IMR-90 (cell line): ENCODE measurements at regions not wholly inside any gene's neighbourhood (a gene's known extent, or its start where the extent isn't known, plus 50 kb on each side); places are given as distances from the start of the nearest gene placed in this dataset.

Experiments used
- BHLHE40 ChIP-seq: fragments of 150-350 bp; IDR thresholded peaks from 2 replicates; pipeline ENCODE4 v1.6.1; 2016; ENCODE audit warnings: mild to moderate bottlenecking, low read depth, low read length
- CEBPB ChIP-seq: IDR thresholded peaks from 2 replicates; pipeline ENCODE4 v1.6.1; 2012; ENCODE audit warnings: low read depth, low read length, improper control_type of control experiment
- FOS ChIP-seq: fragments of 150-350 bp; IDR thresholded peaks from 2 replicates; pipeline ENCODE4 v1.6.1; 2016; ENCODE audit warnings: low read depth, low read length
- MAFK ChIP-seq: IDR thresholded peaks from 2 replicates; pipeline ENCODE4 v1.6.1; 2012; ENCODE audit warnings: low read depth, low read length, improper control_type of control experiment
- MAZ ChIP-seq: IDR thresholded peaks from 2 replicates; pipeline ENCODE4 v1.6.1; 2012; ENCODE audit warnings: low read depth, mild to moderate bottlenecking, low read length, improper control_type of control experiment, moderate library complexity, borderline replicate concordance
- NFE2L2 ChIP-seq: fragments of 150-350 bp; IDR thresholded peaks from 2 replicates; pipeline ENCODE4 v1.6.1; 2016; ENCODE audit warnings: low read depth, mild to moderate bottlenecking, low read length
- POLR2A ChIP-seq: IDR thresholded peaks from 2 replicates; pipeline ENCODE4 v1.6.1; 2012; ENCODE audit warnings: mild to moderate bottlenecking, low read depth, low read length
- RAD21 ChIP-seq: IDR thresholded peaks from 2 replicates; pipeline ENCODE4 v1.6.1; 2012; ENCODE audit warnings: low read length, improper control_type of control experiment
- RCOR1 ChIP-seq: IDR thresholded peaks from 2 replicates; pipeline ENCODE4 v1.6.1; 2012; ENCODE audit warnings: mild to moderate bottlenecking, low read length, improper control_type of control experiment; ENCODE audit not compliant: insufficient replicate concordance
- RFX5 ChIP-seq: IDR thresholded peaks from 2 replicates; pipeline ENCODE4 v1.8.0; 2012; ENCODE audit warnings: low read depth, mild to moderate bottlenecking, low read length, moderate library complexity
- SMC3 ChIP-seq: fragments of 150-350 bp; IDR thresholded peaks from 2 replicates; pipeline ENCODE4 v1.6.1; 2016; ENCODE audit warnings: low read depth, mild to moderate bottlenecking, antibody characterized with exemption, low read length, moderate library complexity
- TF ChIP-seq, protein P1 (sequence below): conservative IDR thresholded peaks from 2 replicates; pipeline ENCODE4 v1.5.1; 2012; ENCODE audit warnings: mild to moderate bottlenecking, low read depth, low read length, improper control_type of control experiment
- TF ChIP-seq, protein P2 (sequence below): fragments of 150-350 bp; IDR thresholded peaks from 2 replicates; pipeline ENCODE4 v1.6.1; 2017; ENCODE audit warnings: mild to moderate bottlenecking, antibody characterized with exemption, low read length, low read depth
- TF ChIP-seq, protein P3 (sequence below): fragments of 150-350 bp; IDR thresholded peaks from 2 replicates; pipeline ENCODE4 v1.6.1; 2016; ENCODE audit warnings: low read depth, mild to moderate bottlenecking, low read length, moderate library complexity, borderline replicate concordance

DNA sequence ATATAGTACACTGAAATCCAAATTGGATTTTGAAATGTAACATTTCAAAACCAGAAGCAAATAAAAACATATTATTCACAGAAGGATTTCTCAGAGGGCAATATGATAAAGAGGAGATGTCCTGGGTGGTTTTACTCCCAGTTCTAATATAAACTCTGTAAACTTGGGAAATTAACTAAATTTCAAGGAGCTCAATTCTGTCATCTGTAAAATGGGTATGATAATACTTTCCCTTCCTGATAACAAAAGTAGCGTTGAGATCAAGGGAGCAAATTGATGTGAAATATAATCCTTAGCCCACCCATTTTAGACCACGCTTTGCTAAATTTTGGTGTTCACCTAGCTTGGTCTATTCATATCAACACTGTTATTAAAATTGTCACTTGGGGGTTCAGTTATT is 192.5 kb upstream of the BTG1 start:
- TF ChIP-seq POLR2A (no peak), FOS (no peak), CEBPB (no peak), SMC3 (no peak), MAZ (no peak), RCOR1 (no peak), NFE2L2 (no peak), MAFK (no peak), RFX5 (no peak), RAD21 (no peak), BHLHE40 (no peak)
- TF ChIP-seq, protein P1, sequence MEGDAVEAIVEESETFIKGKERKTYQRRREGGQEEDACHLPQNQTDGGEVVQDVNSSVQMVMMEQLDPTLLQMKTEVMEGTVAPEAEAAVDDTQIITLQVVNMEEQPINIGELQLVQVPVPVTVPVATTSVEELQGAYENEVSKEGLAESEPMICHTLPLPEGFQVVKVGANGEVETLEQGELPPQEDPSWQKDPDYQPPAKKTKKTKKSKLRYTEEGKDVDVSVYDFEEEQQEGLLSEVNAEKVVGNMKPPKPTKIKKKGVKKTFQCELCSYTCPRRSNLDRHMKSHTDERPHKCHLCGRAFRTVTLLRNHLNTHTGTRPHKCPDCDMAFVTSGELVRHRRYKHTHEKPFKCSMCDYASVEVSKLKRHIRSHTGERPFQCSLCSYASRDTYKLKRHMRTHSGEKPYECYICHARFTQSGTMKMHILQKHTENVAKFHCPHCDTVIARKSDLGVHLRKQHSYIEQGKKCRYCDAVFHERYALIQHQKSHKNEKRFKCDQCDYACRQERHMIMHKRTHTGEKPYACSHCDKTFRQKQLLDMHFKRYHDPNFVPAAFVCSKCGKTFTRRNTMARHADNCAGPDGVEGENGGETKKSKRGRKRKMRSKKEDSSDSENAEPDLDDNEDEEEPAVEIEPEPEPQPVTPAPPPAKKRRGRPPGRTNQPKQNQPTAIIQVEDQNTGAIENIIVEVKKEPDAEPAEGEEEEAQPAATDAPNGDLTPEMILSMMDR: no peak
- TF ChIP-seq, protein P2, sequence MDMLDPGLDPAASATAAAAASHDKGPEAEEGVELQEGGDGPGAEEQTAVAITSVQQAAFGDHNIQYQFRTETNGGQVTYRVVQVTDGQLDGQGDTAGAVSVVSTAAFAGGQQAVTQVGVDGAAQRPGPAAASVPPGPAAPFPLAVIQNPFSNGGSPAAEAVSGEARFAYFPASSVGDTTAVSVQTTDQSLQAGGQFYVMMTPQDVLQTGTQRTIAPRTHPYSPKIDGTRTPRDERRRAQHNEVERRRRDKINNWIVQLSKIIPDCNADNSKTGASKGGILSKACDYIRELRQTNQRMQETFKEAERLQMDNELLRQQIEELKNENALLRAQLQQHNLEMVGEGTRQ: no peak
- TF ChIP-seq, protein P3, sequence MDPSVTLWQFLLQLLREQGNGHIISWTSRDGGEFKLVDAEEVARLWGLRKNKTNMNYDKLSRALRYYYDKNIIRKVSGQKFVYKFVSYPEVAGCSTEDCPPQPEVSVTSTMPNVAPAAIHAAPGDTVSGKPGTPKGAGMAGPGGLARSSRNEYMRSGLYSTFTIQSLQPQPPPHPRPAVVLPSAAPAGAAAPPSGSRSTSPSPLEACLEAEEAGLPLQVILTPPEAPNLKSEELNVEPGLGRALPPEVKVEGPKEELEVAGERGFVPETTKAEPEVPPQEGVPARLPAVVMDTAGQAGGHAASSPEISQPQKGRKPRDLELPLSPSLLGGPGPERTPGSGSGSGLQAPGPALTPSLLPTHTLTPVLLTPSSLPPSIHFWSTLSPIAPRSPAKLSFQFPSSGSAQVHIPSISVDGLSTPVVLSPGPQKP: no peak
